ENCODE measurements at regions not wholly inside any gene's neighbourhood (a gene's known extent, or its start where the extent isn't known, plus 50 kb on each side); places are given as distances from the start of the nearest gene placed in this dataset.

GRCh38 chr1:83762416-83762815 lies 236.5 kb downstream of the TTLL7 start:
- TF ChIP-seq CTCF (IDR thresholded peaks at IDR 0.05): no peak
- no peak for TF ChIP-seq EP300 (IDR thresholded peaks at IDR 0.05)
- no peak for TF ChIP-seq POLR2AphosphoS5 (IDR thresholded peaks at IDR 0.05)
- no peak for TF ChIP-seq POLR2A (IDR thresholded peaks at IDR 0.05)

Data from stomach (tissue), 4 donors.